ENCODE measurements at regions not wholly inside any gene's neighbourhood (a gene's known extent, or its start where the extent isn't known, plus 50 kb on each side); places are given as distances from the start of the nearest gene placed in this dataset.
"Not testable (repeated sequence)": the region's sequence is repeated elsewhere in the genome, so short reads cannot be mapped to it uniquely, and the experiment has no call there.

- no peak for TF ChIP-seq CTCF (IDR thresholded peaks at IDR 0.05)
- Mint-ChIP-seq H3K27me3 (ENCODE audit: insufficient read depth) (no peaks in the 10 kb centered on the region), H3K9me3 (no peaks in the 10 kb centered on the region), H3K4me1 (ENCODE audit: low read depth) (no peaks in the 10 kb centered on the region), H3K27ac (no peak overlapping the region), H3K4me3 (no peak overlapping the region), H3K36me3 (ENCODE audit: low read depth) (no peaks in the 10 kb centered on the region)
- no peak for DNase-seq
These were observed 236.1 kb downstream of the MEF2C start for GRCh38 chr5:88646866-88647265.

GRCh38 chr5:88644676-88645075, 238.3 kb downstream of the MEF2C start:
- H3K27me3 Mint-ChIP-seq (ENCODE audit: insufficient read depth) = no peaks in the 10 kb centered on the region
- H3K27ac Mint-ChIP-seq = no peak overlapping the region
- H3K36me3 Mint-ChIP-seq (ENCODE audit: low read depth) = no peaks in the 10 kb centered on the region
- no peaks in the 10 kb centered on the region for H3K4me1 Mint-ChIP-seq (ENCODE audit: low read depth)
- no peak for DNase-seq
- H3K9me3 Mint-ChIP-seq = no peaks in the 10 kb centered on the region
- no peak for TF ChIP-seq CTCF (IDR thresholded peaks at IDR 0.05)
- no peak overlapping the region for H3K4me3 Mint-ChIP-seq

GRCh38 chr5:88643315-88643714, 239.7 kb downstream of the MEF2C start:
- TF ChIP-seq CTCF (IDR thresholded peaks at IDR 0.05) = no peak
- H3K4me1 Mint-ChIP-seq (ENCODE audit: low read depth) = no peaks in the 10 kb centered on the region
- no peak overlapping the region for H3K27ac Mint-ChIP-seq
- DNase-seq = no peak
- no peaks in the 10 kb centered on the region for H3K36me3 Mint-ChIP-seq (ENCODE audit: low read depth)
- no peak overlapping the region for H3K4me3 Mint-ChIP-seq
- no peaks in the 10 kb centered on the region for H3K9me3 Mint-ChIP-seq
- H3K27me3 Mint-ChIP-seq (ENCODE audit: insufficient read depth) = no peaks in the 10 kb centered on the region

GRCh38 chr5:88634014-88634413, 249.0 kb downstream of the MEF2C start:
- Mint-ChIP-seq H3K27me3 (ENCODE audit: insufficient read depth) (no peaks in the 10 kb centered on the region), H3K9me3 (no peaks in the 10 kb centered on the region), H3K36me3 (ENCODE audit: low read depth) (no peaks in the 10 kb centered on the region), H3K27ac (no peak overlapping the region), H3K4me3 (no peak overlapping the region), H3K4me1 (ENCODE audit: low read depth) (no peaks in the 10 kb centered on the region)
- DNase-seq = no peak
- TF ChIP-seq CTCF (IDR thresholded peaks at IDR 0.05) = no peak

GRCh38 chr5:88622890-88623289, 260.1 kb downstream of the MEF2C start:
- not testable (repeated sequence) for H3K4me1 Mint-ChIP-seq (ENCODE audit: low read depth); H3K27ac Mint-ChIP-seq; H3K36me3 Mint-ChIP-seq (ENCODE audit: low read depth); DNase-seq; H3K4me3 Mint-ChIP-seq; H3K27me3 Mint-ChIP-seq (ENCODE audit: insufficient read depth)
- H3K9me3 Mint-ChIP-seq = peaks cover 15% of the 10 kb centered on the region

- not testable (repeated sequence) for H3K9me3 Mint-ChIP-seq; H3K27me3 Mint-ChIP-seq (ENCODE audit: insufficient read depth); DNase-seq; H3K36me3 Mint-ChIP-seq (ENCODE audit: low read depth); H3K4me3 Mint-ChIP-seq; H3K27ac Mint-ChIP-seq; H3K4me1 Mint-ChIP-seq (ENCODE audit: low read depth)
These were observed 267.2 kb downstream of the MEF2C start for GRCh38 chr5:88615767-88616166.

GRCh38 chr5:88613051-88613450, 269.9 kb downstream of the MEF2C start:
- no peak for TF ChIP-seq CTCF (IDR thresholded peaks at IDR 0.05)
- no peaks in the 10 kb centered on the region; the same call in 1 of the 2 replicates for H3K9me3 Mint-ChIP-seq
- H3K27ac Mint-ChIP-seq = no peak overlapping the region
- H3K4me3 Mint-ChIP-seq = no peak overlapping the region
- DNase-seq = no peak
- no peaks in the 10 kb centered on the region for H3K4me1 Mint-ChIP-seq (ENCODE audit: low read depth)
- no peaks in the 10 kb centered on the region for H3K27me3 Mint-ChIP-seq (ENCODE audit: insufficient read depth)
- H3K36me3 Mint-ChIP-seq (ENCODE audit: low read depth) = no peaks in the 10 kb centered on the region
